ENCODE measurements at regions not wholly inside any gene's neighbourhood (a gene's known extent, or its start where the extent isn't known, plus 50 kb on each side); places are given as distances from the start of the nearest gene placed in this dataset.

DNA sequence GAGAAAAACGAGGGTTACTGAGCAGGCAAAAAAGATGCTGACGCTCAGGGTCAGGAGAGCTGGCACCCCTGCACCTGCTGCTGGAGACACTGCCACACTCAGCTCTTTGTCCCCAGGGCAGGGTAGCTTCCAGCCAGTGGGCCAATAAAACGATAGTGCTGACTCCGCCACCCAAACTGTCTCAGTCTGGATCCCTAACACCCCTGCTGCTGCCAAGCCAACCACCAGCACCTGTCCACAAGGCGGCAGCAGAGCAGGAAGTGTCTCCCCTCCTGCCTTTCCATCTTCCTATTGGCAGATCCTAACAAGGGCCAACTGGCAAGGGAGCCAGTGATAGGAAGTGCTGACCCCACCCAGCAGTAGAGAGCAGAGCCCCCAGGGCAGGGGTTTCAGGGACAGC is 531.5 kb upstream of the SALL3 start:
- TF ChIP-seq CTCF (IDR thresholded peaks at IDR 0.05; ENCODE audit: low read depth, low read length) (no peak), POLR2A (IDR thresholded peaks at IDR 0.05; ENCODE audit: extremely low read depth, insufficient read length) (no peak)
- TF ChIP-seq, protein P1, sequence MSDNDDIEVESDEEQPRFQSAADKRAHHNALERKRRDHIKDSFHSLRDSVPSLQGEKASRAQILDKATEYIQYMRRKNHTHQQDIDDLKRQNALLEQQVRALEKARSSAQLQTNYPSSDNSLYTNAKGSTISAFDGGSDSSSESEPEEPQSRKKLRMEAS (IDR thresholded peaks at IDR 0.05; ENCODE audit: low read depth, low read length): no peak
